ENCODE measurements at regions not wholly inside any gene's neighbourhood (a gene's known extent, or its start where the extent isn't known, plus 50 kb on each side); places are given as distances from the start of the nearest gene placed in this dataset.

- TF ChIP-seq CSRNP1 (CRISPR knock-in tag; IDR thresholded peaks at IDR 0.05) (no peak), ZNF780A (CRISPR knock-in tag; IDR thresholded peaks at IDR 0.05) (no peak), ZNF264 (CRISPR knock-in tag; IDR thresholded peaks at IDR 0.05) (no peak)
Observed at GRCh38 chr2:176533505-176534193, 264.4 kb downstream of the MTX2 start (continued).

GRCh38 chr2:176534798-176535466, 265.7 kb downstream of the MTX2 start:
- WGBS (ENCODE audit: low lambda C conversion rate): 19% methylated on average over 8 of the region's 9 CpGs
- TF ChIP-seq ATF3 (CRISPR knock-in tag; IDR thresholded peaks at IDR 0.05) (no peak), TBL1XR1 (IDR thresholded peaks at IDR 0.05; ENCODE audit: borderline replicate concordance, low read length, partially characterized antibody) (no peak), MAX (IDR thresholded peaks at IDR 0.05) (no peak), RNF2 (conservative IDR thresholded peaks at IDR 0.05; ENCODE audit: low read depth) (no peak), RFXANK (CRISPR knock-in tag; IDR thresholded peaks at IDR 0.05) (no peak), ZNF780A (CRISPR knock-in tag; IDR thresholded peaks at IDR 0.05) (no peak), HIC2 (CRISPR knock-in tag; IDR thresholded peaks at IDR 0.05; ENCODE audit: low read depth) (no peak), GZF1 (CRISPR knock-in tag; IDR thresholded peaks at IDR 0.05) (no peak), ZNF770 (CRISPR knock-in tag; IDR thresholded peaks at IDR 0.05) (no peak), POLR2AphosphoS5 (IDR thresholded peaks at IDR 0.05; ENCODE audit: low read depth, low read length) (no peak)
- intact Hi-C loops (cut with micrococcal nuclease; ENCODE audit: unreplicated experiment) (no loop called here), in situ Hi-C loops (cut with HindIII; ENCODE audit: extremely low pct_ligation_motif_present, low pct_unique_long_range_greater_than_20kb) (no loop called here)
- POLR2A ChIA-PET: no interaction called here
- Histone ChIP-seq H3K36me3 (replicated peaks in 1 of 2; ENCODE audit: control insufficient read depth in 1 of 2, insufficient read depth in 2 of 2, low read length in 2 of 2) (no peaks in the 10 kb centered on the region), H3K4me3 (replicated peaks in 1 of 3; ENCODE audit: insufficient read depth in 1 of 3, low read depth in 2 of 3, low read length in 3 of 3) (no peak overlapping the region), H3K9me3 (ENCODE audit: low read length) (no peaks in the 10 kb centered on the region), H4K20me1 (ENCODE audit: insufficient read depth, low read length) (no peaks in the 10 kb centered on the region), H2AFZ (ENCODE audit: low read length) (no peak overlapping the region), H3K4me1 (ENCODE audit: insufficient read depth, low read length) (no peaks in the 10 kb centered on the region), H3K27ac (ENCODE audit: extremely low read length, insufficient read depth, low read length) (no peak overlapping the region), H3K4me2 (ENCODE audit: low read depth, low read length) (no peak overlapping the region), H3K9ac (ENCODE audit: insufficient read depth, low read depth, low read length) (no peak overlapping the region), H3K27me3 (ENCODE audit: control insufficient read depth in 1 of 2, insufficient read depth in 2 of 2, low read length in 2 of 2) (peaks cover 0 to 14% of the 10 kb centered on the region in 2 experiments; a peak in 2 of 5 replicates), H3K79me2 (ENCODE audit: insufficient read depth, low read length) (no peaks in the 10 kb centered on the region)
- CTCF ChIA-PET (ENCODE audit: low intra/inter-chr PET ratio, low total read pairs): no interaction called here
- no peak for FAIRE-seq
- no TSS peak for BruUV-seq (replicated peaks)
- DNase-seq (ENCODE audit: low spot score): no peak
- ATAC-seq: no peak

Data from HepG2 (cell line).